ENCODE measurements at regions not wholly inside any gene's neighbourhood (a gene's known extent, or its start where the extent isn't known, plus 50 kb on each side); places are given as distances from the start of the nearest gene placed in this dataset.
"Not testable (repeated sequence)": the region's sequence is repeated elsewhere in the genome, so short reads cannot be mapped to it uniquely, and the experiment has no call there.

- DNase-seq, result no peak
Observed at GRCh38 chr5:96199713-96200183, 233.3 kb downstream of the PCSK1 start.

DNA sequence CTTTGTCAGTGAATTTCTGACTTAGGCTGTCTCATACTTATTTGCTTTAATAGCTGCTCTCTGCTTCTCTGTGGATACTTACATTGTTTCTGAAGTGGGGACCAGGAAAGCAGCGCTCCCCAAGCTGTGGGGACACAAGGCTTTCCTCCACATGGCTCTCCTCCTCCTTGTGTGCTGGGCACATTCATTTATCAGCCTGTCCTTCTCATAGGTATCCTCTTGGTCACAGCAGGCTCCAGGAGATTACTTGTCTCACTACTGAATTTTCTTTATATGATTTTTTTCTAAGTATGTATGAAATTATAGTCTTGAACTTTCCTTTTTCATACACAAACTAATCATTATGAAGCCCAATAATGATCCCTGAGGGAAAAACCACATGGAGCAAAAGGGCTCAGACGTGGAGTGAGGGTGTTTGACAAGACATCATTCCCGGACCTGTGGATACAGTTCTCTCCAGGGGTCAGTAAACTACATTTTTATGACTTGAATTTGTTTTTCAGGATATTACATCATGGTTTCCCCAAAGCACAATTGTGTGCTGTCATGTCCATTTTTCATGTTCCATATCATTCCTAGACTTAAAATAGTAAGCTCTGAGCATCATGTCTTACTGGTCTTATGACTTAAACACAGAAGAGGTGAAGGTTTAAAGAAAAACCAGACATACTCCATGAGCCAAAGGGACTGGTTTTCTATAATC, 234.5 kb downstream of the PCSK1 start:
- no peak for DNase-seq

- not testable (repeated sequence) for DNase-seq
Observed at GRCh38 chr5:96197767-96198166, 235.3 kb downstream of the PCSK1 start.

- no peak for DNase-seq
Observed at GRCh38 chr5:96197347-96197746, 235.7 kb upstream of the ELL2 start.

GRCh38 chr5:96196890-96197289, 235.2 kb upstream of the ELL2 start:
- DNase-seq, result no peak

DNA sequence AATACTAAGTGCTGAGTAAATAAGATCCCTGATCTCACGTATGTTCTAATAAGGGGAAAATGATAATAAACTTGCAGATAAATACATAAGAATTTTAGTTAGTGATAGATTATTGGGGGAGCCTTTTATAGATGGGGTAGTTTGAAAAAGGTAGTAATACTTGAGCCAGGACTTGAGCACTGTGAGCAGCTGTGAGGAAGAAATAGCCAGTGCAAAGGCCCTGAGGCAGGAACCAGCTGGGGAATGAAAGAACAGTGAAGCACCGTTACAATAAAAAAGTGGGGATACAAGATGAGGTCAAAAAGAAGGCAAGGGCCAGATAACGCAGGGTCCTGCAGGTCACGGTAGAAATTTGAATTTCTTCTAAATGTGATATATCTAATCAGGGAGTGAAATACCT, 234.8 kb upstream of the ELL2 start:
- no peak for DNase-seq

DNA sequence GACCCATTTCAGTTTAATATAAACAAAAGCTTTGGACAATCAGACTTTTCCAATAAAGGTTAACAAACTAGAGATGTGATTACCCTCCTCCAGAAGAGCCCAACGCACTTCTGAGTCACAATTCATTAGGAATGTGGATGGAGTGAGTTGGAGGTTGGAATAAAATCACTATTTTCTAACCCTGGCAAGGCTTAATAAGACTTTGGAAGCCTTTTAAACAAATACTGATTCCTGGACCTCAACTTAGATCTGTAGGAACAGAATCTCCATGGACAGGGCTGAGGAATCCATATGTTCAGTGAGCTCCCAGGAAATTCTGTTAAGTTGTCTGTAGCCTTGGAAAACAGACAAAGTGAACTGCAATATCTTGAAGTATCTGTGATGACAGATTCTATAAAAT, 233.5 kb upstream of the ELL2 start:
- DNase-seq, result no peak

DNA sequence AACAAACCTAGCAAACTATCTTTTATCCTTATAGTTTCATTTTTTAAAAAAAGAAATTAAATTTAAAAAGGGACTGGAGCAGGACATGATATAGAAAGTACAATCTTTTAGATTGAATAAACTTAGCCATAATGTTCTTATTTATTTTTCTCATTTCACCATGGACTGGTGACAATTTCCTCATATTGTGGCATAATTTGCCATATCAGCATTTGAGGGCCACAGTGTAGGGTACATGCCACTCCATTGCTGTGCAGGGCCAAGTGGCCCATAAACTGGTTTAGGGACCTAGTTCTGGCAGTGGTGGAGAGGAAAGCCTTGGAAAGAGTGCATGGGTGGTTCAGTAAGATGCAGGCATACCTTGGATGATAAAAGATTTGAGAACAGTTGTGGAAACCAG, 232.9 kb upstream of the ELL2 start:
- no peak for DNase-seq

GRCh38 chr5:96193946-96194345, 232.3 kb upstream of the ELL2 start:
- DNase-seq, result no peak

DNA sequence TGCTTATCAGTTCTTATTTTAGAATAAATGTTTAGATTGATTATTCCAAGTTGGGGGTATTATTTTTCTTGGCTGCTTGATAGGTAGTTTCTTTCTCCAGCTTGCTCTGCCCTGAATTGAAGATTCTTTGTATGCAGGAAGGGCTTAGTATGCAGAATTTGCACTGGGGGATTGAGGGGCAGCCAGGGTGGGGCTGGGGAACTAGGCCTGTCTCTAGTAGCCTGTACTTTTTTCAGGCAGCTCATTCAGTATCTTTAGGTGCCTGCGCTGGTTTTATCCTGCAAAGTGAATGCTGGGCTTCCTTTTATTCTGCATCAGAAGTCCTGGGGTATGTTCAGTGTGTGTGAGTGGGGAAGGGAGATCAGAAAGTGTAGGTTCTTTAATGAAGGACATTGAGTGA, 228.3 kb upstream of the ELL2 start:
- no peak for DNase-seq

GRCh38 chr5:96189028-96189826, 227.6 kb upstream of the ELL2 start:
- DNase-seq, result no peak

DNA sequence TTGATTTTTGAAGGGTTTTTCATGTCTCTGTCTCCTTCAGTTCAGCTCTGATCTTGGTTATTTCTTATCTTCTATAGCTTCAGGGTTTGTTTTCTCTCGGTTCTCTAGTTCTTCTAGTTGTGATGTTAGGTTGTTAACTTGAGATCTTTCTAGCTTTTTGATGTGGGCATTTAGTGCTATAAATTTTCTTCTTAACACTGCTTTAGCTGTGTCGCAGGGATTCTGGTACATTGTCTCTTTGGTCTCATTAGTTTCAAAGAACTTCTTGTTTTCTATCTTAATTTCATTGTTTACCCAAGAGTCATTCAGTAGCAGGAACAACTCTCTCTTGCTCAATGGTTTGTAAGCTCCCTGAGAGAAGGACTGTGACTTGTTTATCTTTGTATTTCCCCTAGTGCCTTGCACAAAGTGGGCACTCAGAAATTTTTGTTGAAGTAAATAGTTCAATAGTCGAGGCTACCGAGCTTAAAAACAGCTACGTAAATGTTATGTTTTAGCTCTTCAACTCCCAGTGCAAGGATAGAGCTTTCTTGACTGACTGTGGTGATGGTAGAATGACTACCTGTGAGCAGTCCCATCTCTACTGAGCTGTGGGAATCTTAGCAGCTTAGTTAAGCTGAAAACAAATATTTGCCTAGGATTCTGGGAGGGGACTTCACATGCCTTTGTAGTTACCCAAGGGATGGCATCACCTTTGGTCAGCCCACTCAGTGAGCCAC, 225.8 kb upstream of the ELL2 start:
- no peak for DNase-seq

DNA sequence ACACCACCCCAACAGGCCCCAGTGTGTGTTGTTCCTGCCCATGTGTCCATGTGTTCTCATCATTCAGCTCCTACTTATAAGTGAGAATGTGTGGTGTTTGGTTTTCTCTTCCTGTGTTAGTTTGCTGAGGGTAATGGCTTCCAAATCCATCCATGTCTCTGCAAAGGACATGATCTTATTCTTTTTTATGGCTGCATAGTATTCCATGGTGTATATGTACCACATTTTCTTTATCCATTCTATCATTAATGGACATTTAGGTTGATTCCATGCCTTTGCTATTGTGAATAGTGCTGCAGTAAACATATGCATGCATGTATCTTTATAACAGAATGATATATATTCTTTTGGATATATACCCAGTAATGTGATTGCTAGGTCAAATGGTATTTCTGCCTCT, 222.9 kb upstream of the ELL2 start:
- DNase-seq, result not testable (repeated sequence)

GRCh38 chr5:96180684-96181435, 219.2 kb upstream of the ELL2 start:
- DNase-seq, result no peak

- DNase-seq, result no peak
Observed at GRCh38 chr5:96177303-96177869, 215.7 kb upstream of the ELL2 start.

- no peak for DNase-seq
Observed at GRCh38 chr5:96176022-96176421, 214.4 kb upstream of the ELL2 start.

DNA sequence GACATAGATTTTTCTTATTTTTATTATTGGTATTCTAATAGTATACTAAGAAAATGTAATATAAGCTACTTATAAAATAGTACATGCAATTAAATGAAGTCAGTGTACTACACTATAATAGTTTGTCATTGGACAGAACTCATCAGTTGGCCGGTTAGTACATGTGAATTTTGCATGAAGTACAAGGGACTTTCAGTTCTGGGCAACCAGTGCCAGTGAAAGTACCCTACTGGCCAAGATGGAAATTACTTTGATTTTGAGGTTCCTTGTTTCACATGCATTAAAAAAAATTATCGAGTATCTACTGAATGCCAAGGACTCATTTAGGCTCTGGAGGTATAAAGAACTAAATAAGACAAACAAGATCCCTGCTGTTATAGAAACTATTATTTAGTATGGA, 213.4 kb upstream of the ELL2 start:
- DNase-seq, result no peak

DNA sequence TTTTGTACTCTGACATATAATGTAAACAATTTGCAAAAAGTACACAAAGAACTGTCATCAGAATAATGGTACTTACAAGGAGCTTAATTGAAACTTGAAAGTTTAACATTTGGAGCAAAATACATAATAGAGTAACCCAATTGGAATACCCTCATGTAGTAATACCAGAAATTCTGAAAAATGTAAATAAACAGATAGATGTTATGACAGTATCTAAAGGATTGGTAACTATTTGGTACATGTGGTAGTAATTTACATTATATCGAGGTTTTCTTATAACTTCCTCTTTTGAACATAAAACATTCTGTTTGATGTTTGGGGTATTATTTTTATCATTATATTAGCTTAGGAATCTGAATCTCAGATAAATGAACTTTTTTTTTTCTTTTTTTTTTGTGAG, 211.7 kb upstream of the ELL2 start:
- no peak for DNase-seq

DNA sequence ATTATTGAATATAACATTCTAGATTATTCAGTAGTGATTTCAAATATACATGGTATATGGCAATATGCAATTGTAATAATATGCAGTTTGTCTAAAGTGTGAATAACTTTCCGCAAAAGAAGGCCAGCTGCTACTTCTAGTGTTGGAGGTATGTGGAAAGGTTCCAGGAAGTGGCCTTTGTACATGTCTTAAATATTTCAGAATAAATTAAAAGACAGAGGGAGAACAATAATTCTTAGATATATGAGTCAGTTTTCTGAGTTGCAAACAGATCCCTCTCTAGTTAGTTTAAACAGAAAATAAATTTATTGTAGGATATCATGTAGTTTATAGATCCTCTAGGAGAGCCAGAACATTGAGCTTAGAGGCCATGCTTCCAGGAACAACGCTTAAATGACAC, 210.8 kb upstream of the ELL2 start:
- no peak for DNase-seq

DNA sequence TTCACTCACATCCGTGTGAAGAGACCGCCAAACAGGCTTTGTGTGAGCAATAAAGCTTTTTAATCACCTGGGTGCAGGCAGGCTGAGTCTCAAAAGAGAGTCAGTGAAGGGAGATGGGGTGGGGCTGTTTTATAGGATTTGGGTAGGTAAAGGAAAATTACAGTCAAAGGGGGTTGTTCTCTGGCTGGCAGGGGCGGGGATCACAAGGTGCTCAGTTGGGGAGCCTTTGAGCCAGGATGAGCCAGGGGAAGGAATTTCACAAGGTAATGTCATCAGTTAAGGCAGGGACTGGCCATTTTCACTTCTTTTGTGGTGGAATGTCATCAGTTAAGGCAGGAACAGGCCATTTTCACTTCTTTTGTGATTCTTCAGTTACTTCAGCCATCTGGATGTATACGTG, 210.3 kb upstream of the ELL2 start:
- DNase-seq, result not testable (repeated sequence)

GRCh38 chr5:96170481-96171125, 209.0 kb upstream of the ELL2 start:
- DNase-seq, result not testable (repeated sequence)

- DNase-seq, result not testable (repeated sequence)
Observed at GRCh38 chr5:96168833-96169232, 207.2 kb upstream of the ELL2 start.

Data from right kidney (tissue), 1 donor.